Skin epidermis (tissue), 12 donors: ENCODE measurements at regions not wholly inside any gene's neighbourhood (a gene's known extent, or its start where the extent isn't known, plus 50 kb on each side); places are given as distances from the start of the nearest gene placed in this dataset.

ENCODE experiments used
- H3K27ac ChIP-seq, 21 experiments: fragments of 200-600 bp; sonication (generic) in 11 of 21; one replicate each; pipeline ENCODE4 v1.5.0; 2020; ENCODE audit warnings: mild to moderate bottlenecking in 3 of 21, inconsistent platforms in 2 of 21, moderate library complexity in 2 of 21
- H3K4me3 ChIP-seq, 7 experiments: fragments of 200-600 bp; sonication (generic) in 2 of 7; one replicate each; pipeline ENCODE4 v1.5.0; 2020; ENCODE audit warnings: inconsistent platforms in 2 of 7, mild to moderate bottlenecking in 2 of 7, moderate library complexity in 1 of 7

DNA sequence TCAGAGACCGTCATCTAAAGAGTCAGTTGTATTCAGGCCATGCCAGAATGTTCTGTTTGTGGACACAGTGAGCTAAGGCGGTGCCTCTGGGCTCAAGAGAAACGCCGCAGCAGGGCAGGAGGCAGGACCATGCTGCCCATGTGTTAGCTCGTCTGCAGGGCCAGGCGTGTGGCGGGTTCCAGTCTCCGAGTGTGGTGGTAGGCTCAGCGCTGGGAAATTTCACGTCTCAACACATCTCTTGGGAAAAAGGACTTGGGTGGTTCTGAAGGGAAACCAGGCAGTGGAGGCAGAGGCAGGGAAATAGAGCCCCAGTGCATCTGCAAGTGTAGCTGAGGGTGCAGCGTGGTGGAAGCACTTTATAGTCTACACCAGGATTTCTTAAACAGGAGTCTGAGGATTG lies 56.9 kb upstream of the TAGAP start:
- H3K27ac ChIP-seq = no peak overlapping the region
- no peak overlapping the region for H3K4me3 ChIP-seq

DNA sequence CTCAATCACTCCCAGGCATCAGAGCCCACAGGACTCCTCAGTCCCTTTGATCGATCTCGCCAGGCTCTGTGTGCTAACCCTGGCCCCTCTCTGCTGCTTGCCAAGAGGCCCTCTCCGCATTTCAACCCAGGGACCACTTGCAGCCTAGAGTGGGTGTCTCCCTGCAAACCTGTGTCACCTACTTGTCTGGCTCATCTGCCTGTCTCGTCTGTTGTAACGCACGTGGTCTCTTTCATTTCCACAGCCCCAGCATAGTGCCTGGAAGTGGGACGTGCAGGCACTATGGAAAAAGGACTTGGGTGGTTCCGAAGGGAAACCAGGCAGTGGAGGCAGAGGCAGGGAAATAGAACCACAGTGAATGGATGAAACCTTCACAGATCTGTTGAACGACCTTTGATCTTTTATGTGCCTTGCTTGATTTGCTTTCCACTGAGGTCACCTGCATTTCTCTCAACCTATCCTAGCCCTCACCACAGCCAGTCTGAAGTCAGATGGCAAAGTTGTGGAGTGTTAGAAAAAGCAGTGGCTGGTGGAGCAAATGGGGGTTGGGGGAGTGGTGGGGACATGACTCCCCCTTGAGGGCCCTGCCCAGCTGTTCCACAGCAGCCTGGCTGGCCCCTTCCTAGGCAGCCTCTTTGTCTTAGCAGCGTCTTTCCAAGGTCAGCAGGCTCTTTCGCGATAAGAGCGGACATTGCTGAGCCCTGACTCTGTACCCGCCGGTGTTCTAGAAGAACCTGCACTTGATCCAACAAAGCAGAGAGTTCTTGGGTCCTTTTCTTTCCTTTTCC lies 55.8 kb upstream of the TAGAP start:
- no peak overlapping the region for H3K4me3 ChIP-seq
- no peak overlapping the region for H3K27ac ChIP-seq

DNA sequence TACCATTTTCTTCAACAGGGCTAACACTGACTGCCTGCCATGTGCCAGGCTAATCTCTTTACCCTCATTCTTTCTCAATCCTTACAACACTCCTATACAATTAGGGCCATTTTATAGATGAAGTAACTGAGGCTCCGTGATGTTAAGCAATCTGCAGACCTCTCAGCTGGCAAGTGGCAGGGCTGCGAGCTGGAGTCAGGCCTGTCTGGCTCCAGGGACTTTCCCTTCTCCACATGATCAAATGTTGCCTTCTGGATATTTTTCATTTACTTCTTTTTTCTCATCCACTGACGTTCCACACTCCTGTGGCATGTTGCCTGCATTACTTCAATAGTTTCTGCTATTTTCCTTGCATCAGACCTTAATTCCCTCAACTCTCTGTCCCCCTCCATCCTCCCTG lies 55.2 kb upstream of the TAGAP start:
- Histone ChIP-seq H3K4me3 (no peak overlapping the region), H3K27ac (no peak overlapping the region)

DNA sequence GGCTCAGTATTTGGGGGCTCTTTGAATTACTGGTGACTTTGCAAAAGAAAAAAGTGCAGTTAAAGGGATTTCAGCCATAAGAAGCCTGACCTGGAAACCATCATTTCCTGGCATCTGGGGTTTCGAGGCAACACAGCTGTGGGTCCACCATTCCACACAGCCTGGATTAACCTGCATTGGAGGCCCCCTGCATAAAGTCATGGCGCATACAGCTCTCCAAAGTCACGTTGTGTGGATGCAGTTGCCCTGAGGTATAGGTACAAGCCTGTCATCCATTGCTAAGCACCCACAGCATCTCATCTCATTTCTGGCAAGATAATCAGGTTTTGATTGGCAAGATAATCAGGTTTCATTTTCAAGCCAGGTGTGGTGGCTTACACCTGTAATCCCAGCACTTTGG lies 54.5 kb upstream of the TAGAP start:
- no peak overlapping the region for H3K4me3 ChIP-seq
- H3K27ac ChIP-seq = peak overlapping the region in 6 of 21 experiments; percentile 20 to 77 (median 62)

GRCh38 chr6:159098636-159099106 lies 53.9 kb upstream of the TAGAP start:
- Histone ChIP-seq H3K4me3 (no peak overlapping the region), H3K27ac (peak overlapping the region in 7 of 21 experiments; percentile 10 to 77 (median 54))

DNA sequence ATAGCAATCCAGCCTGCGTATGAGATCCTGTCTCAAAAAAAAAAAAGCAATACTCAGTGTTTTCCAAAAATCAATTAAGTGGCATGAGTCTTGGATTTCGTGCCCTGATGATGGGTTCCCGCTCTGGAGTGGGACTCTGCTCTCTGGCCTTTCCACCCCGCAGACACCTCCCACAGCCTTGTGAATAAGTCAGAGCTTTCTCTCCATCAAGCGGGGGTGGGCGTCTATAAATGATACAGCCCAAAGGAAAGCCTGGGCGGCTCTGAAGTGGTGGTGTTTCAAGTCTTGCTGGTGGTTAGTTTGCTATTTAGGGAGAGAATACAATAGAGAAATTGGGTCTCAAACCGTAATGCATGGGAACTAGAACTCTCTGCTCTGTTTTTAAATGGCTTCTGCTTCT lies 52.5 kb upstream of the TAGAP start:
- Histone ChIP-seq H3K27ac (no peak overlapping the region), H3K4me3 (no peak overlapping the region)

DNA sequence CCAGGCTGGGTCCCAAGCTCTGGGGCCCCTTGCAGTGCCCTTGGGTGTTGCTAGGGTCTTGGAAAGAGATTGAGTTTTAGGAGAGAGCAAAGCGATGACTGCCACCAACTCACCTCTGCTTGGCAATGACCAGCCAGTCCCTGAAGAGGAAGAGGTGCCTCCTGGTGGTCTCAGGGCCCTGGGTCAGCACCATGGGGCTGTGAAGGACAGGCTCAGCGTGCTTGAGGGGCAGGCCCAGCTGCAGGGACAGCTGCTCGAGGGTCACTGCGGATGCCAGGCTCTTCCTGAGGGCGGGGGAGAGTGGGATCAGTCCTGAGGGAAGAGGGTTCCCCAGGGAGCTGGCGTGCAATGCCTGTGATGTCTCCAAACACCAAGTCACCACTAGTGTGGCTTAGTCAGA lies 50.8 kb upstream of the TAGAP start:
- Histone ChIP-seq H3K27ac (peak overlapping the region in 1 of 21 experiments; percentile 70), H3K4me3 (no peak overlapping the region)

DNA sequence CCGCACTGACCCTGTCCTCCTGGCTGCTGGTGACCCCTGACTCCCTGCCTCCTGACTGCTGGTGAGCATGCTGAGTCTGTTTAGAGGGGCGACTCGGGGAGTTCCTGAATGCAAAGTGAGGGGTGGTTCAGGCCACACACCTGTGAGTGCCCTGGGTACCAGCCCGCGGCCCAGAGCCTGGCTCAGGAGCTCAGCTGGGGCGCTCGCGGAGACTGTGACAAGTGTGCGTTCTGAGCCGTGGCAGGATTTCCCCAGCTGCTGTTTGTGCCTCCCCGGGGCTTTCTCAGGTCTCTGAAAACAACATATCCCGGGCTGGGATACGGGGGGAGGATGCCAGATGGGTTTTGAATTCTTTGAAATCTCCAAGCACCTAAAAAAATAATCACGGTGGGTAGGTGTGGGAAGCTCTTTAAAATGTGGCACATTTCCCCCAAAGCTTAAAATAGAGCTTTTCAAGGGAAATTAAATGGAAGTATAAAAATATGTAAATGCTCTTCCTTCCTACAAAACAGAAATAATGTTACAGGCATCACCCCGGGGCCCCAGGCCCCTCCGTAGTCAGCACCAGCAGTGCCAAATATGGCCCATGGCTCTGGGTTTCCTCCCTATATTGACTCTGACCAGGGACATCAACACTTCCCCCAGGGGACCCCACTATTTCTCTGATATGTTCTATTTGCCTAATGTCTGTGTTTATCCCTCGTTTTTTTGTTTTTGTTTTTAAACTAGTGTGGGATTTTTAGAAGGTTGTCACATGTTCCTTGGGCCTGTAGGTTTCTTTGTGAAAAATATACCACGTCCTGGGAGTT lies 49.9 kb upstream of the TAGAP start:
- H3K4me3 ChIP-seq = no peak overlapping the region
- peak overlapping the region in 1 of 21 experiments; percentile 25 for H3K27ac ChIP-seq
